GM18951 (cell line): ENCODE measurements at regions not wholly inside any gene's neighbourhood (a gene's known extent, or its start where the extent isn't known, plus 50 kb on each side); places are given as distances from the start of the nearest gene placed in this dataset.

Experiments
- POLR2A ChIP-seq: IDR thresholded peaks from 4 replicates; pipeline ENCODE4 v1.6.1; 2011; ENCODE audit warnings: mild to moderate bottlenecking; ENCODE audit not compliant: insufficient read length, insufficient read depth; ENCODE audit errors: extremely low read depth
- in situ Hi-C: fragments of 300-500 bp; cut with MboI; formaldehyde crosslinking; loops from one replicate; pipeline ENCODE4 v1.12.0; 2022; ENCODE audit warnings: low sequenced_read_pairs, mixed read lengths, inconsistent platforms; ENCODE audit not compliant: unreplicated experiment

DNA sequence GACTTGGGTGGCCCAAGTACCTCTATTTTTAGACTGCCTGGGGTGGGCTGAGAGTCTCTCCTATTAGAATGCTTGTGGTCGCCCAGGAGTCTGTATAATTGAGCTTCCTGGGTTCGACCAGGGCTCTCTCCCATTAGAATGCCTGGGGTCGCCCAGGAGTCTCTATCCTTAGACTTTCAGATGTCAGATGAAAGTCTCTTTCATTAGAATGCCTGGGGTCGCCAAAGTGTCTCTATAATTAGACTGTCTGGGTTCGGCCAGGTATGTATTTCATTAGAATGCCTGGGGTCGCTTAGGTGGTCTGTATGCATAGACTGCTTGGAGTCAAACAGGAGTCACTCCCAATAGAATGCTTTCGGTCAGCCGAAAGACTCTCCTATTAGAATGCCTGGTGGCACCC is 1471.7 kb downstream of the UQCRFS1 start:
- TF ChIP-seq POLR2A, result no peak
- in situ Hi-C loops, result no loop called here

DNA sequence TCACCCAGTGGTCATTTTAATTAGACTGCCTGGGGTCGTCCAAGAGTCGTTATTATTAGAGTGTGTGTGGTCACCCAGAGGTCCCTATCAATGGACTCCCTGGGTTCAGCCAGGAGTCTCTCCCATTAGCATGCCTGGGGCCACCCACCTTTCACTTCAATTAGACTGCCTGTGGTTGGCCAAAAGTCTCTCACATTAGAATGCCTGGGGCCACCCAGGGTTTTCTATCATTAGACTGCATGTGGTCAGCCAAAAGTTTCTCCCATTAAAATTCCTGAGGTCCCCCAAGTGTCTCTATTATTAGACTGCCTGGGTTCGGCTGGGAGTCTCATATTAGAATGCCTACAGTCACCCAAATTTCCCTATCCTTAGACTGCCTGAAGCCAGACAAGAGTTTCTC is 1472.6 kb downstream of the UQCRFS1 start:
- TF ChIP-seq POLR2A, result no peak
- in situ Hi-C loops, result no loop called here

DNA sequence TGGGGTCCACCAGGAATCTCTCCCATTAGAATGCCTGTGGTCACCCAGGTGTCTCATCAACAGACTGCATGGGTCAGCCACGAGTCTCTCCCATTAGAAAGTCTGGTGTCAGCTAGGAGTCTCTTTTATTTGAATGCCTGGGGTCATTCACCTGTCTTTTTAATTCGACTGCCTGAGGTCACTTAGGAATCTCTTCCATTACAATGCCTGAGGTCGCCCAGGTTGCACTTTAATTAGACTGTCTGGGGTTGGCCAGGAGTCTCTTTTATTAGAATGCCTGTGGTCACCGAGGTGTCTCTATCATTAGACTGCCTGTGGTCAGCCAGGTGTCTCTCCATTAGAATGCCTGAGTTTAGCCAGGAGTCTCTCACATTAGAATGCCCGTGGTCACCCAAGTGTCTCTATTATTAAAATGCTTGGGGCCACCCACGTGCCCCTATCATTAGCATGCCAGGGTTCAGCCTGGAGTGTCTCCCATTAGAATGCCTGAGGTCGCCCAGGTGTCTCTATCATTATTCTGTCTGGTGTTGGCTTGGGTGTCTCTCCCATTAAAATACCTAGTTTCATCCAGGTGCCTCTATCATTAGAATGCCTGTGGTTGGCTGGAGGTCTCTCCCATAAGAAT is 1474.3 kb downstream of the UQCRFS1 start:
- in situ Hi-C loops, result no loop called here

DNA sequence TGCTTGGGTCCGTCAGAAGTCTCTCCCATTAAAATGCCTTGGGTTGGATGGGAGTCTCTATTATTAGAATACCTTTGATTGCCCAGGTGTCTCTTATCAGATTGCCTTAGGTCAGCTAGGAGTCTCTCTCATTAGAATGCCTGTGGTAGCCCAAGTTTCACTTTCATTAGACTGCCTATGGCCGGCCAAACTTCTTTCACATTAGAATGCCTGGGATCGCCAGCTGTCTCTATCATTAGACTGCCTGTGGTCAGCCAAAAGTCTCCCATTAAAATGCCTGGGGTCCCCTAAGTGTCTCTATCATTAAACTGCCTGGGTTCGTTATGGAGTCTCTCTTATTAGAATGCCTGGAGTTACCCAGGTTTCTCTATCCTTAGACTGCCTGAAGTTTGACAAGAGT is 1476.7 kb downstream of the UQCRFS1 start:
- no peak for TF ChIP-seq POLR2A
- in situ Hi-C loops, result no loop called here

More for the DNA sequence above, 1474.3 kb downstream of the UQCRFS1 start:
- no peak for TF ChIP-seq POLR2A

DNA sequence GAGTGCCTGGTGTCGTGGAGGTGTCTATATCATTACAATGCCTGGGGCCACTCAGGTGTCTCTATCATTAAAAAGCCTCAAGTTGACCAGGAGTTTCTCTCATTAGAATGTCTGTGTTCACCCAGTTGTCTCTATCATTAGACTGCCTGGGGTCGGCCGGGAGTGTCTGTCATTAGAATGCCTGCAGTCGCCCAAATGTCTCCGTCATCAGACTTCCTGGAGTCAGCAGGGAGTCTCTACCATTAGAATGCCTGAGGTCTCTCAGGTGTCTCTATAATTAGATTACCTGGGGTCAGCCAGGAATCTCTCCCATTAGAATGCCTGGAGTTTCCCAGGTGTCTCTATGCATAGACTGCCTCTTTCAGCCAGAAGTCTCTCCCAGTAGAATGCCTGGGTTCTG is 1477.6 kb downstream of the UQCRFS1 start:
- TF ChIP-seq POLR2A, result no peak
- in situ Hi-C loops, result no loop called here

DNA sequence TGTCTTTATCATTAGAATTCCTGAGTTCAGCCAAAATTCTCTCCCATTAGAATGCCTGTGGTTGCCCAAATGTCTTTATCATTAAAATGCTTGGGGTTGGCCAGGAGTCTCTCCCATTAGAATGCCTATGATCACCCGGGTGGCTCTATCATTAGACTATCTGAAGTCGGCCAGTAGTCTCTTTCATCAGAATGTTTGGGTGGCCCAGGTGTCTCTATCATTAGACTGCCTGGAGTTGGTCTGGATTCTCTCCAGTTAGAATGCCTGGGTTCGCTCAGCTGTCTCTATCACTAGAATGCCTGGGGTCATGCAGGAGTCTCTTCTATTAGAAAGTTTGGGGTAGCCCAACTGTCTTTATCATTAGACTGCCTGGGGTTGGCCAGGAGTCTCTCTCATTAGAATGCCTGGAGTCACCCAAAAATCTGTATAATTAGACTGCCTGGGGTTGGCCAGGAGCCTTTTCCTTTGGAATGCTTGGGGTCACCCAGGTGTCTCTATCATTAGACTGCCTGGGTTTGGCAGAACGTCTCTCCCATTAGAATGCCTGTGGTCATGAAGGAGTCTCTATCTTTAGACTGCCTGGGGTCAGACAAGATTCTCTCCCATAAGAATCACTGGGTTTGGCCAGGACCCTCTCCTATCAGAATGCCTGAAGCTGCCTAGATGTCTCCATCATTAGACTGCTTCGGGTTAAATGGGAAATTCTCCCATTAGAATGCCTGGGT is 1478.3 kb downstream of the UQCRFS1 start:
- TF ChIP-seq POLR2A, result no peak
- in situ Hi-C loops, result no loop called here

DNA sequence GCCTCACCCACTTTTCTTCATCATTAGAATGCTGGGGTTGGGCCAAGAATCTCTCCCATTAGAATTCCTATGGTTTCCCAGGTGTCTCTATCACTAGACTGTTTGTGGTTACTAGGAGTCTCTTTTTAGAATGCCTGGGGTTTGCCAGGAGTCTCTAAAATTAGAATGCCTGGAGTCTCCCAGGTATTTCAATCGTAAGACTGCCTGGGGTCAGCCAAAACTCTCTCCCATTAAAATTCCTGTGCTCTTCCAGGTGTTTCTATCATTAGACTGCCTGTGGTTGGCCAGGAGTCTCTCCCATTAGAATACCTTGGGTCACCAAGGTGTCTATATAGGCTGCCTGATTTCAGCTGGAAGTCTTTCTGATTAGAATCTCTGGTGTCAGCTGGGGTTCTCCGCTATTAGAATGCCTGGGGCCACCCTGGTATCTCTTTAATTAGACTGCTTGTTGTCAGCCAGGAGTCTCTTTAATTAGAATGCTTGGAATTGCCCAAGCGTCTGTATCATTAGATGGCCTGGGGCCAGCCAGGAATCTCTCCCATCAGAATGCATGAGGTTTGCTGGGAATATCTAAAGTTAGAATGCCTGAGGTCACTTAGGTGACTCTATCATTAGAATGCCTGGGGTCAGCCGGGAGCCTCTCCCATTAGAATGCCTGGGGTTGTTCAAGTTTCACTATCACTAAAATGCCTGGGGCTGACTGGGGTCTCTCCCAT is 1479.2 kb downstream of the UQCRFS1 start:
- in situ Hi-C loops, result no loop called here
- no peak for TF ChIP-seq POLR2A

DNA sequence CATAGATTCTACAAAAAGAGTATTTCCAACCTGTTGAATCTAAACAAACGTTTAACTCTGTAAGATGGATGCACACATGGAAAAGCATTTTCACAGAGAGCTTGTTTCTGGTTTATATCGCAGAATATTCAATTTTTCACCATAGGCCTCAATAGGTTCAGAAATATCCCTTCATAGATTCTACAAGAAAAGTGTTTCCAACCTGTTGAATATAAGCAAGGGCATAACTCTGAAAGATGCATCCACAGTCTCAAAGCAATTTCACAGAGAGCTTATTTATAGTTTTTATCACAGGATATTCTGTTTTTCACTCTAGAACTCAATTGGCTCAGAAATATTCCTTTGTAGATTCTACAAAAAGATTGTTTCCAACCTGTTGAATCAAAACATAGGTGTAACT is 1483.6 kb downstream of the UQCRFS1 start:
- no peak for TF ChIP-seq POLR2A
- in situ Hi-C loops, result no loop called here

DNA sequence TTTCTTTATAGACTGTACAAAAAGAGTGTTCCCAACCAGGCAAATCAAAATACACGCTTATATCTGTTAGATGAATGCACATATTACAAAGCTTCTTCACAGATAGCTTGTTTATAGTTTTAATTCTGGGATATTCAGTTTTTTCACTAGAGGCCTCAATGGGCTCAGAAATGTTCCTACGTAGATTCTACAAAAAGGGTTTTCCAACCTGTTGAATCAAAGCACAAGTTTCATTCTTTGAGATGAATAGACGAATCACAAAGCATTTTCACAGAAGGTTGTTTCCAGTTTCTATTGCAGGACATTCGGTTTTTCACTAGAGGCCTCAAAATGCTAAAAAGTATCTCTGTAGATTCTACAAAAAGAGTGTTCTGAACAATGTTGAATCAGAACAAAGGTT is 1490.3 kb downstream of the UQCRFS1 start:
- in situ Hi-C loops, result no loop called here

DNA sequence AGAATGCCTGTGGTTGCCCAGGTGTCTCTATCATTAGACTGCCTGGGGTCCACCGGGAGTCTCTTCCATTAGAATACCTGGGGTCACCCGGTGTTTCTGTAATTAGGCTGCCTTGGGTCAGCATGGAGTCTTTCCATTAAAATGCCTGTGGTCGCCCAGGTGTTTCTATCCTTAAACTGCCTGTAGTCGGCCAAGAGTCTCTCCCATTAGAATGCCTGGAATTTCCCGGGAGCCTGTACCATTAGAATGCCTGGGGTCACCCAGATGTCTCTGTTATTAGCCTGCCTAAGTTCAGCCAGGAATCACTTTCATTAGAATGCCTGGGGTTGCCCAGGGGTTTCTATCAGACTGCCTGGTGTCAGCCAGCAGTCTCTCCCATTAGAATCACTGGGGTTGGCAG is 1492.8 kb downstream of the UQCRFS1 start:
- in situ Hi-C loops, result no loop called here
- TF ChIP-seq POLR2A, result no peak

More for the DNA sequence above, 1490.3 kb downstream of the UQCRFS1 start:
- TF ChIP-seq POLR2A, result no peak

DNA sequence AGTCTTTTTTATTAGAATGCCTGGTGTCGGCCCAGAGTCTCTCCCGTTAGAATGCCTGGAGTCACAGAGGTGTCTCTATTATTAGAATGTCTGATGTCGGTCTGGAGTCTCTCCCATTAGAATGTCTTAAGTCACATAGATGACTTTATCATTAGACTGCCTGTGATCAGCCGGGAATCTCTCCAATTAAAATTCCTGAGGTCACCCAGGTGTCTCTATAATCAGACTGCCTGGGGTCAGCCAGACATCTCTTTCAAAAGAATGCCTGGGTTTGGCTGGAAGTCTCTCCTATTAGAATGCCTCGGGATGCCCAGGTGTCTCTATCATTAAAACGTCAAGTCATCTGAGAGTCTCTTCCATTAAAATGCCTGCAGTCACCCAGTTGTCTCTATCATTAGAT is 1493.9 kb downstream of the UQCRFS1 start:
- in situ Hi-C loops, result no loop called here
- no peak for TF ChIP-seq POLR2A

DNA sequence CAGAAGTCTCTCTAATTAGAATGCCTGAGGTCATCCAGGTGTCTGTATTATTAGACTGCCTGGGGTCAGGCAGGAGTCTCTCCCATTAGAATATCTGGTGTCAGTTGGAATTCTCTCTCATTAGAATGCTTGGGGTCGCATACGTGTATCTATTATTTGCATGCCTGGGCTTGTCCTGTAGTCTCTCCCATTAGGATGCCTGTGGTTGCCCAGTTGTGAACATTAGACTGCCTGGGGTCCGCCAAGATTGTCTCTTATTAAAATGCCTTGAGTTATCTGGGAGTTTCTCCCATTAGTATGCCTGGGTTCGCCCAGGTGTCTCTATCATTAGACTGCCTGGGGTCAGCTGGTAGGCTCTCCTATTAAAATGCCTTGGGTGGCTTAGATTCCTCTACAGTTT is 1494.7 kb downstream of the UQCRFS1 start:
- in situ Hi-C loops, result no loop called here
- no peak for TF ChIP-seq POLR2A

DNA sequence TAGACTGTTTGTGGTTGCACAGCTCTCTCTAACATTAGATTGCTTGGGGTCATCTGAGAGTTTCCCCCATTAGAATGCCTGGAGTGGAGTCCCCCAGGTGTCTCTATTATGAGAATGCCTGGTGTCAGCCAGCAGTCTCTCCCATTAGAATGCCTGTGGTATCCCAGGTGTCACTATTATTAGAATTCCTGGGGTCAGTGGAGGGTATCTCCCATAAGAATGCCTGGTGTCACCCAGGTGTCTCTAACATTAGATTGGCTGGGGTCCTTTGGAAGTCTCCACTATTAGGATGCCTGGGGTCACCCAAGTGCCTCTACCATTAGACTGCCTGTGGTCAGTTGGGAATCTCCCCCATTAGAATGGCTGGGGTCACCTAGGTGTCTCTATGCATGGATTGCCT is 1495.1 kb downstream of the UQCRFS1 start:
- in situ Hi-C loops, result no loop called here
- no peak for TF ChIP-seq POLR2A

DNA sequence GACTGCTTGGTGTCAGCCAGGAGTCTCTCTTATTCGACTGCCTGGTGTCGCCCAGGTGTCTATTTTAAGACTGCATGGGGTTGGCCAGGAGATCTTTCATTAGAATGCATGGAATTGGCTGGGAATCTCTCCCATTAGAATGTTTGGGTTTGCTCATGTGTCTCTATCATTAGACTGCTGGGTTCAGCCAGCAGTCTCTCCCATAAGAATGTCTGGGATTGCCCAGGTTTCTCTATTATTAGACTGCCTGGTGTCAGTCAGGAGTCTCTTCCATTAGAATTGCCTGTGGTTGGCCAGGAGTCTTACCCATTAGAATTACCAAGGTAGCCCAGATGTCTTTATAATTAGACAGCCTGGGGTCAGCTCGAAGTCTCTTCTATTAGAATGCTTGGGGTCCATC is 1496.0 kb downstream of the UQCRFS1 start:
- no peak for TF ChIP-seq POLR2A
- in situ Hi-C loops, result no loop called here

DNA sequence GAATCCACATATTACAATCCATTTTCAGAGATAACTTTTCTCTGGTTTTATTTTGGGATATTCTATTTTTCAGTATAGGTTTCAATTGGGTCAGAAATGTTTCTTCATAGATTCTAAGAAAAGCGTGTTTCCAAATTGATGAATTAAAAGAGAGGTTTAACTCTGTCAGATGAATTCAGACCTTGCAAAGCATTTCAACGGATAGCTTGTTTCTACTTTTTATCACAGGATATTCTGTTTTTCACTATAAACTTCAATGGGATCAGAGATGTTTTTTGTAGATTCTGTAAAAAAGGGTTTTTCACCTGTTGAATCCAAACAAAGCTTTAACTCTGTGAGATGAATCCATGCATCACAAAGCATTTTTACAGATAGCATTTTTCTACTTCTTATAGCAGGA is 1498.1 kb downstream of the UQCRFS1 start:
- no peak for TF ChIP-seq POLR2A
- in situ Hi-C loops, result no loop called here
